Amygdala (tissue), 56 donors: ENCODE measurements at regions not wholly inside any gene's neighbourhood (a gene's known extent, or its start where the extent isn't known, plus 50 kb on each side); places are given as distances from the start of the nearest gene placed in this dataset.
"Not testable (repeated sequence)": the region's sequence is repeated elsewhere in the genome, so short reads cannot be mapped to it uniquely, and the experiment has no call there.

Experiments used
- DNase-seq, 56 donors: peaks; one replicate each; lab custom pipeline; 2025; lab: John Stamatoyannopoulos, UW

- no peak for DNase-seq
These were observed 789.1 kb upstream of the HS3ST5 start for GRCh38 chr6:115131709-115132490.

DNA sequence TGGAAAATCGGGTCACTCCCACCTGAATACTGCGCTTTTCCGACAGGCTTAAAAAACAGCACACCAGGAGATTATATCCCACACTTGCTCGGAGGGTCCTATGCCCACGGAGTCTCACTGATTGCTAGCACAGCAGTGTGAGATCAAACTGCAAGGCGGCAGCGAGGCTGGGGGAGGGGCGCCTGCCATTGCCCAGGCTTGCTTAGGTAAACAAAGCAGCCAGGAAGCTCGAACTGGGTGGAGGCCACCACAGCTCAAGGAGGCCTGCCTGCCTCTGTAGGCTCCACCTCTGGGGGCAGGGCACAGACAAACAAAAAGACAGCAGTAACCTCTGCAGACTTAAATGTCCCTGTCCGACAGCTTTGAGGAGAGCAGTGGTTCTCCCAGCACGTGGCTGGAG lies 778.7 kb upstream of the HS3ST5 start:
- not testable (repeated sequence) for DNase-seq

DNA sequence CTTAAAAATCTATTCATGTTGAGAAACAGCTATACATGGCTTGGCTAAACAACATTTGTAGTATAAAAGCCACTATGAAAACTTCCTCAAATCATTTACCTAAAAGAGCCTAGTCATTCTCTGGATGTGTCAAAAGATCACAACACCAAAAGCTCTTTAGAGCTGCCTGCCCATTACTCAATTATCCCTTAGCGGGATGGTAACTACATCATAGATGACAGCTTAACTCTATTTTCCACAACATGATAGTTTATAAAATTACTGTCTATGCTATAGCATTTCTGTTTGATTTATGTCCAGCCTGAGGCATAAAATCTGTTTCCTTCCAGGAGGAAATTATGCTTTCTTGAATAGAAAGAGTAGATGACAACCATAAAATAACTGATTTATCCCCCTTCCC lies 777.6 kb upstream of the HS3ST5 start:
- no peak for DNase-seq

- DNase-seq: no peak
These were observed 748.6 kb upstream of the HS3ST5 start for GRCh38 chr6:115091461-115091860.

DNA sequence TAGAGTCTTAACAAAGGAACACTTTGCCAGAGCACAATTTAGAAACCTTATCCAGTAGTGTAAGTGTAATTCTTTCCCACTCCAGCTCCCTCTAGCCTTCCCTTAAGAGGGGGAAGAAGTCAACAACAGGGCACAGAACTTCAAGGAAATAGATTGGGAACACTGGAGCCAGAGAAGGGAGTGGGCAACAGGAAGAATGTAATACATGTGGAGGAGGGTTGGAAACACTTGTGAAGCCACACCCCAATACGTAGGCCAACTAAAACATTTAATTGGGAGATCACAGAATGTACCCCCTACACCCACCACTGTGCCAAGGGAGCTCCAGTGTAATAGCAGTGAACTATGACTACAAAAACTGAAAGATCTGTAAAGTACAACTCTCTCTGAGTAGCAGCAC lies 735.7 kb upstream of the HS3ST5 start:
- no peak for DNase-seq

DNA sequence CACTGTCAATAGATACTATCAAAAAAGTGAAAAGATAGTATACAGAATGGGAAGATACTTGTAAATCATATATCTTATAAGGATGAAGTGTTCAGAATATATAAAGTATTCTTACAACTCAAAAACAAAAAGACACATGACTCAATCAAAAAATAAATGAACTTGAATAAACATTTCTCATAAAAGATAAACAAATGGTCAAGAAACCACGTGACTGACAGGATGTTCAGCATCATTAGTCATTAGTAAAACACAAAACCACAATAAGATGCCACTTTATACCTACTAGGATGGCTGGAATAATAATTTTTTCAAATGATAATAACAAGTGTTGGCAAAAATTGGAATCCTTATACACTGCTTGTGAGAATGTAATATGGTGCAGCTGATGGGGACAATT lies 729.1 kb upstream of the HS3ST5 start:
- no peak for DNase-seq

DNA sequence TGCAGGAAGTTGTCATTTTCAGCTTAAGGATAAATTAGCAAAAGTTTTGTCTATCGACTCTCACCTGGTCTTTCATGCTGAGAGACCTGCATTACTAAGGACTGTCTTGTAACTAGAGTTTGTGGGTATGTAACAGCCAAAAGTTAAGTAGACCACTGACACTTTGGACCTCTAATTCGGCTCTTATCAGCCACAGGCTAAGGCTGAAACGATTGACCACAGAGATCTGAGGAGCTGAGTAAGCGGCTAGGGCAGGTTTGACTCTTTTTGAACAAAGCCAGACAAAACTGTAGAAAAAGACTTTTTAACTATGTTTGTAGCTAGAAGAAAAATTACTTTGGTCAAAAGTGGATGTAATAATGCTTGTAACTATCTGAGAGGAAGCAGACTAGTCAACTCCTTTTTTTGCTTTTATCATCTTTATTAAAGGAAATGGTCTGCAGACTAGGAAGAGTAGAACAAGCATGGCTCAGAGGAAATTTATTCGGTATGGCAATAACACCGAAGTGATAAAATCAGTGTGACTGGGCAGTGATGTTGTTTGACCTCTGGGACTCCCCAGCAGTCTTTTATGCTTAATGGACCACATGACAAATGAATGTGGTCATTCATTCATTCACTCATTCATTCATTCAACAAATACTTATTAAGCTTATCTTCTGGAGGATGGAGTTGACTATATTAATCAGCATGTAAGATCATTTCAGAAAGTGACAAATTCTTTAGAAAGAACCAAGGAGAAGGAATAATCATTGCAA lies 725.0 kb upstream of the HS3ST5 start:
- DNase-seq: no peak

DNA sequence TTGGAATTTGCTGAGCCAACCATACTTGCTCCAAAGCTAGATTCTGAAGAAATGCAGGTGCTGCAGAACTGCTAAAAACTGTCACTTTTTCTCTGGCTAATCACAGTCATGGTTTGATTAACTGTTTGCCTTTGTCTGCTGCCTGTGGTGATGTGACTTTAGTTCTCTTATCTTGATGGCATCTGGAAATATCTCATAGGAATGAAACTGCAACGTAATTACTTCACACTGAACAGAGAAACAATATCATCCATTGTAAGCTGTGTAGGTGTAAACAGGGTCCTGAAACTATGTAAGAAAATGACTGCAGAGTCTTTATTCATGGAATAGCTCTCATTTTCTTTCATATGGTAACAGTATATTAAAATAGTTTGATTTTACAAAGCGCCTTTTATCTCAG lies 721.9 kb upstream of the HS3ST5 start:
- DNase-seq: no peak

DNA sequence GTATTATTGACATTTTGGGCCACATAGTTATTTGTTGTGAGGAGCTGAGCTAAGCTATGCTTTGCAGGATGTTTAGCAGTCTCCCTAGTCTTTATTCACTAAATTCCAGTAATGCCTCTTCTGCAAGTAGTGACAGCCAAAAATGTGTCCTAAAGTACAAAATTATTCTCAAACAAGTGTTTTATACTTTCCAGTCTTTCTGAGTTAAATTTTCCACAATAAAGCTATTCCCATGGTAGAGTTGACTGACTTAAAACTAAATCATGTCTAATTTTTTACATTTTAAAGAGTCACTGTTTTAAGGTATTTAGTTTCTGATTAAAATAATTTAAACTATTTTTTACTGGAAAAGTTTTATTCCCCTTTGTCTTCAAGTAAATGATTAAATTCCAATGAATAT lies 717.8 kb upstream of the HS3ST5 start:
- DNase-seq: no peak

DNA sequence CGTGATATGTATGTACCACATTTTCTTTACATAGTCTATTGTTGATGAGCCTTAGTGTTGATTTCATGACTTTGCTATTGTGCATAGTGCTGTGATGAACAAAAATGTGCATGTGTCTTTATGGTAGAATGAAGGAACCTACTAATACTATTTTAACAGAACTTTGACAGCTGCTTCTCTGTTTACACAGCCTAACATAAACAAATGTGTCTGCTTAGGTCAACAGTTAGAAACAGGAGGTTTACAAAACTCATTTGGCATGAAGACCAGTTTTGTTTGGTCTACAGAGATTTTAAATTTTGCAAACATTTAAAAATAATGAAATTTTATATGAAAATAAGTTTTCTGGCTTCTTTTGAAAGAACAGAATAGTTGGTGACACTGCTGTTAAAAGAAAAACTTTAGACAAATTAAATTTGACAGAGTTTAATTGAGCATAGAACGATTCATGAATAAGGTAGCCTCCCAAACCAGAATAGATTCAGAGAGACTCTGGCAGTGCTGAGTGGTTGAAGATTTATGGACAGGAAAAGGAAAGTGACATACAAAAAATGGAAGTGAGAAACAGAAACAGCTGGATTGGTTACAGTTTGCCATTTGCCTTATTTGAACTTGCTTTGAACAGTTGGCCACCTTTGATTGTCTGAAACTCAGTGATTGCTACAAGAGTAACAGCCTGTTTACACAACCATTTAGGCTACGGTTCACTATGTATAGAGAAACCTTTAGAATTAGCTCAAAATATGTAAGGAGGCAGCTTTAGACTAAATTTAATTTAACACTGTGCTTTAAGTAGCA lies 715.8 kb upstream of the HS3ST5 start:
- DNase-seq: no peak

DNA sequence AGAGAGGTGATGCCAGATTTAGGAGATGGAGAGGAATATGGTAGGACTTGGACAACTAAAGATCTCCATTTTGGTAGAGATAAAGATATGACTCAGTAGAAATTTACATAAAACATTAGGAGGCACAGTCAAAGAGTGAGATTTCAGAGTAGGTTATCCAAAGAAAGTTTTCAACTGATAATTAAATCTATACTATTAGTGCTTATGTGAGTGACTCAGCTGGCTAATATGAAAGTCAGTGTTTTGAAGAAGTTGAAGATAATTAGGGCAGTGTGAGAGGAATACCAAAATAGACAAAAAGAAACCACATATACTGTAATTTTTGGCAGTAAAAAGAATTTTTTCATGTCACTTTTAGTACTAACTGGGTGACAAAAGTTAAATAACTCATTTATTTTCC lies 712.8 kb upstream of the HS3ST5 start:
- no peak for DNase-seq

GRCh38 chr6:115054242-115054641 lies 711.4 kb upstream of the HS3ST5 start:
- DNase-seq: not testable (repeated sequence)

GRCh38 chr6:115053169-115053860 lies 710.5 kb upstream of the HS3ST5 start:
- no peak for DNase-seq

GRCh38 chr6:115016593-115016992 lies 673.8 kb upstream of the HS3ST5 start:
- no peak for DNase-seq

DNA sequence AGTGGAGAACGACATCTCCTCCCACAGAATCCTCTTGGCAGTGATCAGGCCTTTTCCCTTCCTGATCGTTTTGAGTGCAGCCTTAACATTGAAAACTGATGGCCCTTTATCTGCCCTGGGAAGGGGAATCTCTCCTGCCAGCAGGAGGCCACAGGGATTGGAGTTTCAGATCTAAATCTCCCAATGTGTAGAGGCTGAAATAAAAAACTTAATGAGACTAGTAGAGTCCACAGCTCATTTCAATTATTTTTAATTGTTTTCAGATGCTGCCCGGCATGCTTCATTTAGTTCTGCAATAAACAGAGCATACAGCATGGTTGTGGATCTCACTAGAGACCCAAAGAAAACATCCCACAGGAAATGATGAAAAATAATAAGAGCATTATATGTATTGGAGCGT lies 662.2 kb upstream of the HS3ST5 start:
- no peak for DNase-seq

- no peak for DNase-seq
These were observed 661.4 kb upstream of the HS3ST5 start for GRCh38 chr6:115004204-115004603.

- no peak for DNase-seq
These were observed 659.0 kb upstream of the HS3ST5 start for GRCh38 chr6:115001731-115002350.

DNA sequence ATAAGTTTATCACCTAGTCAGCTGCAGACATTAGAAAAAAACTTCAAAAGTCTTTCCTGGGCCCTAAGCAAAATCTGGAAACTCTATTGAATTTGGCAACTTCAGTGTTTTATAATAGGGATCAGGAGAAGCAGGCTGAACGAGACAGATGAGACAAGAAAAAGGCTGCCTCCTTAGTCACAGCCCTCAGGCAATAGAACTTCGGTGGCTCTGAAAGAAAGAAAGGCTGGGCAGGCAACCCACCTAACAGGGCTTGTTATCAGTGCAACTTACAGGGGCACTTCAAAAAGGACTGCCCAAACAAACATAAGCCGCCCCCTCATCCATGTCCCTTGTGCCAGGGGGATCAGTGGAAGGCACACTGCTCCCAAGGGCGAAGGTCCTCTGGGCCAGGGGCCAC lies 657.9 kb upstream of the HS3ST5 start:
- DNase-seq: no peak

GRCh38 chr6:114998492-114998891 lies 655.7 kb upstream of the HS3ST5 start:
- no peak for DNase-seq

GRCh38 chr6:114997813-114998292 lies 655.0 kb upstream of the HS3ST5 start:
- no peak for DNase-seq
